H1 (cell line): ENCODE measurements at regions not wholly inside any gene's neighbourhood (a gene's known extent, or its start where the extent isn't known, plus 50 kb on each side); places are given as distances from the start of the nearest gene placed in this dataset.
A peak's percentile ranks its signal among the peaks of the same experiment; 100 is the strongest.

Experiments
- ASH2L ChIP-seq: fragments of 200-600, 300-600 bp; sonication (generic); IDR thresholded peaks from one replicate; pipeline ENCODE4 v1.7.1; 2017; ENCODE audit warnings: low read length
- ATF3 ChIP-seq: IDR thresholded peaks from 2 replicates; pipeline ENCODE4 v1.6.1; 2011; ENCODE audit warnings: low read depth, mild to moderate bottlenecking, low read length; ENCODE audit not compliant: insufficient read depth
- BACH1 ChIP-seq: IDR thresholded peaks from 2 replicates; pipeline ENCODE4 v1.6.1; 2012; ENCODE audit warnings: low read length, improper control_type of control experiment
- BCL11A ChIP-seq, 2 experiments: IDR thresholded peaks; one replicate each; pipeline ENCODE4 v1.6.1; 2011; ENCODE audit warnings: low read depth in 2 of 2, low read length in 2 of 2, mild to moderate bottlenecking in 2 of 2
- CBX8 ChIP-seq: fragments of 300-800, 300-1000 bp; sonication (generic); IDR thresholded peaks from 2 replicates; pipeline ENCODE4 v1.7.1; 2016; ENCODE audit warnings: low read depth, low read length, borderline replicate concordance
- E2F6 ChIP-seq: IDR thresholded peaks from 2 replicates; pipeline ENCODE4 v1.6.1; 2012; ENCODE audit warnings: inconsistent platforms
- EGR1 ChIP-seq: IDR thresholded peaks from 2 replicates; pipeline ENCODE4 v1.6.1; 2011; ENCODE audit warnings: low read depth, low read length, borderline replicate concordance
- GTF2F1 ChIP-seq: IDR thresholded peaks from 2 replicates; pipeline ENCODE4 v1.6.1; 2012; ENCODE audit warnings: low read depth, low read length, improper control_type of control experiment, borderline replicate concordance
- HDAC2 ChIP-seq, 2 experiments: fragments of 300-600 bp in 1 of 2; sonication (generic) in 1 of 2; IDR thresholded peaks; 2 replicates each; pipeline ENCODE4 v1.6.1; 2011 to 2012; ENCODE audit warnings: low read depth in 2 of 2, low read length in 2 of 2, mild to moderate bottlenecking in 2 of 2, moderate library complexity in 2 of 2, borderline replicate concordance in 1 of 2, inconsistent platforms in 1 of 2
- HDAC6 ChIP-seq: IDR thresholded peaks from one replicate; pipeline ENCODE4 v1.7.1; 2012; ENCODE audit warnings: low read depth, mild to moderate bottlenecking, inconsistent platforms, low read length, moderate library complexity
- KDM4A ChIP-seq: IDR thresholded peaks from one replicate; pipeline ENCODE4 v1.7.1; 2012; ENCODE audit warnings: low read depth, mild to moderate bottlenecking, moderate library complexity, low read length, inconsistent platforms; ENCODE audit not compliant: severe bottlenecking
- MAFK ChIP-seq: IDR thresholded peaks from 2 replicates; pipeline ENCODE4 v1.6.1; 2012; ENCODE audit warnings: low read depth, mild to moderate bottlenecking, improper control_type of control experiment, low read length
- PHF8 ChIP-seq: fragments of 200-600 bp; sonication (generic); conservative IDR thresholded peaks from 2 replicates; pipeline ENCODE4 v1.7.1; 2012; ENCODE audit warnings: low read depth, mild to moderate bottlenecking, inconsistent platforms, low read length, moderate library complexity
- RBBP5 ChIP-seq: IDR thresholded peaks from 2 replicates; pipeline ENCODE4 v1.7.1; 2012; ENCODE audit warnings: low read depth, mild to moderate bottlenecking, inconsistent platforms, low read length, moderate library complexity, borderline replicate concordance
- RXRA ChIP-seq: IDR thresholded peaks from 2 replicates; pipeline ENCODE4 v1.6.1; 2011; ENCODE audit warnings: low read depth, mild to moderate bottlenecking, low read length, moderate library complexity; ENCODE audit not compliant: insufficient read depth
- SIRT6 ChIP-seq: IDR thresholded peaks from one replicate; pipeline ENCODE4 v1.7.1; 2012; ENCODE audit warnings: low read length, inconsistent platforms
- SP2 ChIP-seq: IDR thresholded peaks from 2 replicates; pipeline ENCODE4 v1.6.1; 2012; ENCODE audit warnings: mild to moderate bottlenecking, low read length, inconsistent platforms
- TAF1 ChIP-seq: IDR thresholded peaks from 2 replicates; pipeline ENCODE4 v1.6.1; 2011; ENCODE audit warnings: mild to moderate bottlenecking, low read depth, low read length
- TAF7 ChIP-seq: optimal IDR thresholded peaks from 2 replicates; pipeline ENCODE3; 2011; ENCODE audit warnings: low read depth, mild to moderate bottlenecking, inconsistent platforms, low read length, moderate library complexity, borderline replicate concordance
- TBP ChIP-seq: IDR thresholded peaks from 2 replicates; pipeline ENCODE4 v1.6.1; 2011; ENCODE audit warnings: low read depth, low read length, improper control_type of control experiment
- TEAD4 ChIP-seq: IDR thresholded peaks from 2 replicates; pipeline ENCODE4 v1.6.1; 2012; ENCODE audit warnings: low read depth, low read length, inconsistent platforms, mixed read lengths
- USF2 ChIP-seq: IDR thresholded peaks from 2 replicates; pipeline ENCODE4 v1.6.1; 2011; ENCODE audit warnings: low read length, improper control_type of control experiment

- no peak for TF ChIP-seq TEAD4
- TF ChIP-seq CBX8, result no peak
- peak; percentile 94 for TF ChIP-seq ASH2L
- TF ChIP-seq ATF3, result peak; percentile 87
- TF ChIP-seq RXRA, result no peak
- no peak for TF ChIP-seq BCL11A (IDR thresholded peaks at IDR 0.05; ENCODE audit: low read depth in 2 of 2, low read length in 2 of 2)
- peak; percentile 98 for TF ChIP-seq KDM4A
- peak; percentile 64 for TF ChIP-seq E2F6
- TF ChIP-seq PHF8, result peak; percentile 91
- no peak for TF ChIP-seq HDAC6
- no peak for TF ChIP-seq MAFK
- TF ChIP-seq SP2, result no peak
- no peak for TF ChIP-seq SIRT6
- TF ChIP-seq BACH1, result no peak
- TF ChIP-seq HDAC2 (IDR thresholded peaks at IDR 0.05; ENCODE audit: borderline replicate concordance in 1 of 2, low read depth in 2 of 2, low read length in 2 of 2), result peak in 1 of 2 experiments; percentile 63; a peak in 1 of 4 replicates
- peak; percentile 81 for TF ChIP-seq TAF7
- TF ChIP-seq USF2, result peak; percentile 97
- peak; percentile 70; the same call in 1 of the 2 replicates for TF ChIP-seq TBP
- TF ChIP-seq RBBP5, result peak; percentile 86; the same call in 1 of the 2 replicates
- peak; percentile 66; the same call in 1 of the 2 replicates for TF ChIP-seq GTF2F1
- peak; percentile 82 for TF ChIP-seq TAF1
- TF ChIP-seq EGR1, result no peak
Observed at GRCh38 chr9:94030318-94031179, 53.7 kb upstream of the PTPDC1 start (continued).
